Loucy (cell line): ENCODE measurements at regions not wholly inside any gene's neighbourhood (a gene's known extent, or its start where the extent isn't known, plus 50 kb on each side); places are given as distances from the start of the nearest gene placed in this dataset.

Experiments
- H2AFZ ChIP-seq: fragments of 200-600 bp; sonication (generic); 2 replicates; pipeline ENCODE4 v1.6.0; 2016; ENCODE audit warnings: antibody characterized with exemption, mild to moderate bottlenecking, low read length, moderate library complexity
- H3F3A ChIP-seq: fragments of 200-600 bp; 2 replicates; pipeline ENCODE4 v1.6.0; 2016; ENCODE audit warnings: antibody characterized with exemption, low read depth, mild to moderate bottlenecking
- H3K27me3 ChIP-seq: fragments of 200-600 bp; sonication (generic); 2 replicates; pipeline ENCODE4 v1.6.1; 2014; ENCODE audit warnings: low read length, mild to moderate bottlenecking; ENCODE audit not compliant: insufficient read depth, poor library complexity, severe bottlenecking
- H3K36me3 ChIP-seq: fragments of 200-600 bp; sonication (generic); 2 replicates; pipeline ENCODE4 v1.6.1; 2016; ENCODE audit warnings: low read length; ENCODE audit not compliant: insufficient read depth
- H3K4me1 ChIP-seq: fragments of 200-600 bp; sonication (generic); 2 replicates; pipeline ENCODE4 v1.5.1; 2014; ENCODE audit warnings: low read length, mild to moderate bottlenecking; ENCODE audit not compliant: insufficient read depth, poor library complexity, severe bottlenecking
- H3K4me2 ChIP-seq: fragments of 200-600 bp; sonication (generic); 2 replicates; pipeline ENCODE4 v1.6.0; 2014; ENCODE audit warnings: antibody characterized with exemption, low read length, low read depth, mild to moderate bottlenecking; ENCODE audit not compliant: poor library complexity, severe bottlenecking
- H3K4me3 ChIP-seq: fragments of 200-600 bp; sonication (generic); 2 replicates; pipeline ENCODE4 v1.5.1; 2014; ENCODE audit warnings: low read length, mild to moderate bottlenecking, mixed read lengths; ENCODE audit not compliant: poor library complexity, severe bottlenecking
- H3K79me2 ChIP-seq: fragments of 200-600 bp; sonication (generic); 2 replicates; pipeline ENCODE4 v1.6.1; 2014; ENCODE audit warnings: low read length; ENCODE audit not compliant: insufficient read depth
- H3K9ac ChIP-seq: fragments of 200-600 bp; sonication (generic); 2 replicates; pipeline ENCODE4 v1.6.0; 2014; ENCODE audit warnings: mild to moderate bottlenecking, low read depth, low read length, moderate library complexity; ENCODE audit not compliant: poor library complexity, severe bottlenecking
- H3K9me2 ChIP-seq: fragments of 200-600 bp; sonication (generic); replicated peaks from 2 replicates; pipeline ENCODE4 v1.6.1; 2016; ENCODE audit warnings: low read depth, low read length, mixed read lengths
- H3K9me3 ChIP-seq: fragments of 200-600 bp; sonication (generic); 2 replicates; pipeline ENCODE4 v1.6.1; 2014; ENCODE audit warnings: mild to moderate bottlenecking, antibody characterized with exemption, low read length, low read depth; ENCODE audit not compliant: insufficient read depth
- H4K20me1 ChIP-seq: fragments of 200-600 bp; sonication (generic); 2 replicates; pipeline ENCODE4 v1.6.0; 2014; ENCODE audit warnings: antibody characterized with exemption, low read length, mild to moderate bottlenecking; ENCODE audit not compliant: insufficient read depth, poor library complexity, severe bottlenecking
- CTCF ChIP-seq: fragments of 200-600 bp; sonication (generic); conservative IDR thresholded peaks from 2 replicates; pipeline ENCODE4 v1.5.1; 2014; ENCODE audit warnings: mild to moderate bottlenecking, antibody characterized with exemption, low read length
- EZH2phosphoT487 ChIP-seq: fragments of 200-600 bp; IDR thresholded peaks from 2 replicates; pipeline ENCODE4 v1.6.1; 2018; ENCODE audit warnings: antibody characterized with exemption, mild to moderate bottlenecking, moderate library complexity, borderline replicate concordance

- no peaks in the 10 kb centered on the region for H3K27me3 ChIP-seq
- H3K4me2 ChIP-seq: no peak overlapping the region
- no peaks in the 10 kb centered on the region for H3K79me2 ChIP-seq
- H3K4me3 ChIP-seq: no peak overlapping the region
- H2AFZ ChIP-seq: no peak overlapping the region
- TF ChIP-seq CTCF: no peak
- no peak for TF ChIP-seq EZH2phosphoT487
- no peaks in the 10 kb centered on the region for H3F3A ChIP-seq
- no peaks in the 10 kb centered on the region for H3K4me1 ChIP-seq
- no peaks in the 10 kb centered on the region for H4K20me1 ChIP-seq
- H3K9me2 ChIP-seq: no peaks in the 10 kb centered on the region
- H3K9ac ChIP-seq: no peak overlapping the region
- H3K9me3 ChIP-seq: no peaks in the 10 kb centered on the region
- H3K36me3 ChIP-seq: no peaks in the 10 kb centered on the region
Observed at GRCh38 chr5:9838916-9839315, 208.8 kb upstream of the TAS2R1 start.

- no peak overlapping the region for H3K9ac ChIP-seq
- TF ChIP-seq EZH2phosphoT487 (no peak), CTCF (no peak)
- H3K4me1 ChIP-seq: no peaks in the 10 kb centered on the region
- H3K9me2 ChIP-seq: no peaks in the 10 kb centered on the region
- H3K4me2 ChIP-seq: no peak overlapping the region
- no peaks in the 10 kb centered on the region for H3K9me3 ChIP-seq
- H3F3A ChIP-seq: no peaks in the 10 kb centered on the region
- no peak overlapping the region for H2AFZ ChIP-seq
- H3K27me3 ChIP-seq: no peaks in the 10 kb centered on the region
- H3K4me3 ChIP-seq: no peak overlapping the region
- no peaks in the 10 kb centered on the region for H3K79me2 ChIP-seq
- H4K20me1 ChIP-seq: no peaks in the 10 kb centered on the region
- no peaks in the 10 kb centered on the region for H3K36me3 ChIP-seq
Observed at GRCh38 chr5:9834871-9835770, 205.0 kb upstream of the TAS2R1 start.

- no peak overlapping the region for H3K9ac ChIP-seq
- H3K4me2 ChIP-seq: no peak overlapping the region
Observed at GRCh38 chr5:9833871-9834270, 203.7 kb upstream of the TAS2R1 start.

More at GRCh38 chr5:9833871-9834270, 203.7 kb upstream of the TAS2R1 start:
- Histone ChIP-seq H3K9me2 (no peaks in the 10 kb centered on the region), H4K20me1 (no peaks in the 10 kb centered on the region), H3K36me3 (no peaks in the 10 kb centered on the region), H2AFZ (no peak overlapping the region), H3K4me1 (no peaks in the 10 kb centered on the region), H3K9me3 (no peaks in the 10 kb centered on the region), H3F3A (no peaks in the 10 kb centered on the region), H3K27me3 (no peaks in the 10 kb centered on the region), H3K4me3 (no peak overlapping the region), H3K79me2 (no peaks in the 10 kb centered on the region)
- TF ChIP-seq CTCF: no peak
- no peak for TF ChIP-seq EZH2phosphoT487
